ENCODE measurements at regions not wholly inside any gene's neighbourhood (a gene's known extent, or its start where the extent isn't known, plus 50 kb on each side); places are given as distances from the start of the nearest gene placed in this dataset.

DNA sequence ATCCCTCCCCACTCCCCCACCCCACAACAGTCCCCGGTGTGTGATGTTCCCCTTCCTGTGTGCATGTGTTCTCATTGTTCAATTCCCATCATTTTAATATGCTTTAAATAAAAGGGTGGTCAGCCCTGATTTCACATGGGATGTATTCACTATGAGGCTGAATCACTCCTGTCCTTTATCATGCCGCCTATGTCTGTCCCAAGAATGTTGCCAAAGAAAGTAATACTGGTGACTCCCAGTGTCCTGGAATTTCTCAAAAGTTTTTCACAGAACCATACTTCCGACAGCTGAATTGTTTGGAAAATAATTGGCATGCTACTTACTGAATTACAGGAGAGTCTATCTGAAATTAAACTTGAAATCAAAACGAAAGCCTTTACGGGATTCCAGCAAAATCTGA is 217.7 kb downstream of the HAO1 start:
- Histone ChIP-seq H3K4me3 (ENCODE audit: low read length) (no peak overlapping the region), H3K36me3 (ENCODE audit: control insufficient read depth, low read depth, low read length) (no peaks in the 10 kb centered on the region), H3K27ac (ENCODE audit: low read length) (no peak overlapping the region), H3K27me3 (ENCODE audit: control insufficient read depth, insufficient read depth, low read length) (no peaks in the 10 kb centered on the region), H3K9ac (ENCODE audit: low read length) (no peak overlapping the region), H3K9me3 (ENCODE audit: control insufficient read depth, low read depth, low read length) (no peaks in the 10 kb centered on the region), H3K4me1 (ENCODE audit: control insufficient read depth, low read depth, low read length) (no peaks in the 10 kb centered on the region)

DNA sequence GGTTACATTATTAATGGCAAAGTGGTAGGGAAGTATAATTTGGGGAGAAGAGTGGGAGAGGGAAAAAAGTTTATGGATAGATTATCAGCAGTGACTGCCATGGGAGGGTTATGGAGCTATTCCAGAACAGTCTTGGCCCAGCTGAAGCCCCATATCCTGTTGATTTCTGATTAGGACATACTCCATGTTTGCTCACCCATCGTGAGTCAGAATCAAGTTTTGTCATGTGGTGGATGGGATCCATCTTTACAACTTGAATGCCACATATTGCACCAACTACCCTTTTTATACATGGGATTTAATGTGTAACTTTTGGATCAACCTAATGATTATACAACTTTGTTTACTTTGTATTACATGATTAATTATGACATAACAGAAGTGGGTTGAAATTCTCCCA is 217.0 kb downstream of the HAO1 start:
- no peak overlapping the region for H3K4me3 ChIP-seq (ENCODE audit: low read length)
- H3K27me3 ChIP-seq (ENCODE audit: control insufficient read depth, insufficient read depth, low read length) = no peaks in the 10 kb centered on the region
- H3K9ac ChIP-seq (ENCODE audit: low read length) = no peak overlapping the region
- no peaks in the 10 kb centered on the region for H3K36me3 ChIP-seq (ENCODE audit: control insufficient read depth, low read depth, low read length)
- no peaks in the 10 kb centered on the region for H3K4me1 ChIP-seq (ENCODE audit: control insufficient read depth, low read depth, low read length)
- no peaks in the 10 kb centered on the region for H3K9me3 ChIP-seq (ENCODE audit: control insufficient read depth, low read depth, low read length)
- no peak overlapping the region for H3K27ac ChIP-seq (ENCODE audit: low read length)

DNA sequence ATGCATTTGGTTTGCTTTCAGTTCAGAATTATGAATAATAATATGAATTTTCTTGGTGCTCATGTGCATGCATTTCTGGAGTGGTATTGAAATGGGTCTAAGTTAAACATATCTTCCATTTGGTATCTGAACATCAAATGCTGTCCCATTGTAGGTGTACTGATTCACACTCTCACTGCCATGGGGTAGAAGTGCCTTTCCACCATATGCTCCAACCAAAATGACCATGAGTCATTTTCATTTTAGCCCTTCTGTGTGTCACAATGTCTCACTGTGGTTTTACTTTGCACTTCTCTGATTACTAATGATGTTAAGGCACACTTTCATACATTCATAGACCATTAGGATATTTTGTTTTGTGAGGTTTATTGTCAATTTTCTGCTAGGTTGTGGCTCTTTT is 211.9 kb downstream of the HAO1 start:
- H3K36me3 ChIP-seq (ENCODE audit: control insufficient read depth, low read depth, low read length) = no peaks in the 10 kb centered on the region
- H3K27ac ChIP-seq (ENCODE audit: low read length) = no peak overlapping the region
- no peaks in the 10 kb centered on the region for H3K9me3 ChIP-seq (ENCODE audit: control insufficient read depth, low read depth, low read length)
- no peaks in the 10 kb centered on the region for H3K4me1 ChIP-seq (ENCODE audit: control insufficient read depth, low read depth, low read length)
- H3K4me3 ChIP-seq (ENCODE audit: low read length) = no peak overlapping the region
- no peaks in the 10 kb centered on the region for H3K27me3 ChIP-seq (ENCODE audit: control insufficient read depth, insufficient read depth, low read length)
- no peak overlapping the region for H3K9ac ChIP-seq (ENCODE audit: low read length)

DNA sequence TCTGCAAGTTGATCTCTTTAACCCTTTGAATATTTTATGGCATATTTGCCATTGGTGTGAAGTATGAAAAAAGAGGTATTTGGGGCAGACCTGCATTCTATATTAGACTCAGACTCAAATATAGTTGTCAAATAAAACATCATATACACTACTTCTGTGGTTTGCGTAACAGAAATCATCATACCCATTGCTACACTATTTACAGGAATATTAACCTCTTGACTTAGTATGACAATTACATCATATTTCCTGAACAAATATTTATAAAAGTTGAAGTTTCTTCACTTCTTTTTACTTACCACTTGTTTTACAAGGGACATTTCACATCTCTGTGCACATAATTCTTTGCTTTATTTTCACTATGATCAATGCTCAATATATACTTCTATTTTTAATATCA is 206.0 kb downstream of the HAO1 start:
- Histone ChIP-seq H3K4me3 (ENCODE audit: low read length) (no peak overlapping the region), H3K4me1 (ENCODE audit: control insufficient read depth, low read depth, low read length) (no peaks in the 10 kb centered on the region), H3K36me3 (ENCODE audit: control insufficient read depth, low read depth, low read length) (no peaks in the 10 kb centered on the region), H3K9ac (ENCODE audit: low read length) (no peak overlapping the region), H3K27me3 (ENCODE audit: control insufficient read depth, insufficient read depth, low read length) (no peaks in the 10 kb centered on the region), H3K9me3 (ENCODE audit: control insufficient read depth, low read depth, low read length) (no peaks in the 10 kb centered on the region), H3K27ac (ENCODE audit: low read length) (no peak overlapping the region)

DNA sequence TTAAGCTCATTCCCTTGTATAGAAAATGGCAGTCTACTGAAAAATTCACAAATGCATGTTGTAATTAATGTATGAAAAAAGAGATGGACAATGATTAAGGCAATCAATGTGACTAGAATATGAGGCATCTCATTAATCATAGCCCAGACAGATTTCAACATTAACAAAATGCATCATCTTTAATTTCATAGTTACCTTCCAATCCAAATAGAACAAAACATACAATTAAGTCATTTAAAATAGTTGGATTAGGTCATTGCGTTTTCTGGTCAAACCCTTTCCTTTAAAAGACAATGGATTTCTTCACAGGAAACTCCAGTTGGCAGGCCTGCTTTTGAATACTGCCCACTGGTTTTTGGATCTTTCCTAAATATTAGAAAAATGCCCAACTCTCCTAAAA is 203.9 kb downstream of the HAO1 start:
- H3K36me3 ChIP-seq (ENCODE audit: control insufficient read depth, low read depth, low read length) = no peaks in the 10 kb centered on the region
- no peak overlapping the region for H3K4me3 ChIP-seq (ENCODE audit: low read length)
- no peaks in the 10 kb centered on the region for H3K27me3 ChIP-seq (ENCODE audit: control insufficient read depth, insufficient read depth, low read length)
- H3K4me1 ChIP-seq (ENCODE audit: control insufficient read depth, low read depth, low read length) = no peaks in the 10 kb centered on the region
- no peak overlapping the region for H3K27ac ChIP-seq (ENCODE audit: low read length)
- no peak overlapping the region for H3K9ac ChIP-seq (ENCODE audit: low read length)
- H3K9me3 ChIP-seq (ENCODE audit: control insufficient read depth, low read depth, low read length) = no peaks in the 10 kb centered on the region

DNA sequence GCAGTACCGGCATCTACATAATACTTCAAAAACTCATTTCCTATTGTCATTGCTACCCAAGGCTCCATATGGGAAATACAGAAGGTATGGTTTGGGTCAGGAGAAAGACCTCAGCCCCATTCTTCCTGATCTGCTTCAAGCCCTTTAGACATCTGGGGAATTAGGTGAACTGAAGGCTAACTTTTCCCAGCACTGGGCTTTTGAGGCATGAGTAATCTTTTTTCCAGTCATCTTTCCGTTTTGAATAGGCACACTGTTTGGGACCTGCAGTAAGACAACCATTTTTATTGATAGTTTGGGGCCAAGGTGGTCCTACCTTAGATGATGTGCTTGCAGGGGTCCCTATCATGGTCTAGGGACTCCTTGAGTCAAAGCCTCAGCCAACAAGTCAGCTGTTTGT is 198.4 kb downstream of the HAO1 start:
- Histone ChIP-seq H3K9me3 (ENCODE audit: control insufficient read depth, low read depth, low read length) (no peaks in the 10 kb centered on the region), H3K36me3 (ENCODE audit: control insufficient read depth, low read depth, low read length) (no peaks in the 10 kb centered on the region), H3K9ac (ENCODE audit: low read length) (no peak overlapping the region), H3K27me3 (ENCODE audit: control insufficient read depth, insufficient read depth, low read length) (no peaks in the 10 kb centered on the region), H3K4me1 (ENCODE audit: control insufficient read depth, low read depth, low read length) (no peaks in the 10 kb centered on the region), H3K4me3 (ENCODE audit: low read length) (no peak overlapping the region), H3K27ac (ENCODE audit: low read length) (no peak overlapping the region)

DNA sequence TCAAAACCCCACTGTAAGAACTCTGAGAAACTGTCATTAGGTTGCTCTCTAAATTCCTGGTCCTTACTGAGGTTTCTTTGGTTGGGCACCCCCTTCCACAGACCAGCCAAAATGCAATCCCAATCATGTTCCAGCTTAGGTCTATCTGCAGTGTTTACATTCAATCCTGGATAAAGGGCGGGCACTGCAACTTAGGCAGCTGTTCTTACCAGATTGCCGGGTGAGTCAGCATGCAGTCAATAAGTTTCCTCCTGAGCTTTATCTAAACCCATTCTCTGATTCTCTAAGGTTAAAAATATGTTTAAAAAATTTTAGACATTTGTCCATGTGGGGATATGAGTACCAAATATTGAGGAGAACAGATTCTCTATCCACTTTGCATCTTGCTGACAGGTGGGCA is 197.8 kb downstream of the HAO1 start:
- no peak overlapping the region for H3K4me3 ChIP-seq (ENCODE audit: low read length)
- H3K27ac ChIP-seq (ENCODE audit: low read length) = no peak overlapping the region
- H3K9ac ChIP-seq (ENCODE audit: low read length) = no peak overlapping the region
- no peaks in the 10 kb centered on the region for H3K4me1 ChIP-seq (ENCODE audit: control insufficient read depth, low read depth, low read length)
- no peaks in the 10 kb centered on the region for H3K36me3 ChIP-seq (ENCODE audit: control insufficient read depth, low read depth, low read length)
- no peaks in the 10 kb centered on the region for H3K27me3 ChIP-seq (ENCODE audit: control insufficient read depth, insufficient read depth, low read length)
- no peaks in the 10 kb centered on the region for H3K9me3 ChIP-seq (ENCODE audit: control insufficient read depth, low read depth, low read length)

DNA sequence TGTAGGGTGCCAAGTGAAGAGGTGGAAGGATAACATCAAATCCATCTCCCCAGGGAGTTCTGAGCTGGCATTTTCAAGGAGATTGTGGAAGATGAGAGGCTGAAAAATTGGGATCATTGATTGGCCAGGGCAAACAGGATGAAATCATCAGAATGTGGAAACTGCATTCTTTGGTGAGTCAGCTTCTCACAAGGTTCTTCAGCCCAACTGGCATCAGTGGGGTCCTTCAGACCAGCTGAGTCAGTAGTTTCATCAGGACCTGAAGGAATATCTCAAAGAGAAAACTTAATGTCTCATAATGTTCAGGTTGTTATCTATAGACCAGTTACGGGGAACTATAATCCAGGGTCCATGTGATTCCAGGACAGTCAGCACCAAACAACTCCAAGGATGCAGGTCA is 195.8 kb downstream of the HAO1 start:
- Histone ChIP-seq H3K4me1 (ENCODE audit: control insufficient read depth, low read depth, low read length) (no peaks in the 10 kb centered on the region), H3K9ac (ENCODE audit: low read length) (no peak overlapping the region), H3K27ac (ENCODE audit: low read length) (no peak overlapping the region), H3K27me3 (ENCODE audit: control insufficient read depth, insufficient read depth, low read length) (no peaks in the 10 kb centered on the region), H3K4me3 (ENCODE audit: low read length) (no peak overlapping the region), H3K9me3 (ENCODE audit: control insufficient read depth, low read depth, low read length) (no peaks in the 10 kb centered on the region), H3K36me3 (ENCODE audit: control insufficient read depth, low read depth, low read length) (no peaks in the 10 kb centered on the region)

DNA sequence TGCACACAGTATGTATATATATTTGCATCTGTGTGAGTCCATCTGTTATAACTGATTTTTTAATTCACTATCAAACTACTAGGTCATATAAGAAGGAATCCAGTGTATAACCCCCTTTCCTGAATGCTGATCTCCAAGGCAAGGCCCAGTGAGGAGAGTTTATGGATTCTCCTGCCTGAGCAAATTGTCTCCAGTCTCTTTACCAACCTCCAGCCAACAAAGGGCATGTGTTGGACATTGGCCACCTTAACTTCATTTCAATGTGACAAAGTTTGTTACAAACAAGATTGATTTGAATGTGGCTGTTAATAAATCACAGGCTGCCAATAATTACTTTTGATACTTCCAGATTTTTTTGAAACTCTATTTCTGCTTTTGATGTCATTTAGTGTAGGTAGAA is 191.6 kb downstream of the HAO1 start:
- Histone ChIP-seq H3K4me3 (ENCODE audit: low read length) (no peak overlapping the region), H3K36me3 (ENCODE audit: control insufficient read depth, low read depth, low read length) (no peaks in the 10 kb centered on the region), H3K9me3 (ENCODE audit: control insufficient read depth, low read depth, low read length) (no peaks in the 10 kb centered on the region), H3K4me1 (ENCODE audit: control insufficient read depth, low read depth, low read length) (no peaks in the 10 kb centered on the region), H3K27me3 (ENCODE audit: control insufficient read depth, insufficient read depth, low read length) (no peaks in the 10 kb centered on the region), H3K9ac (ENCODE audit: low read length) (no peak overlapping the region), H3K27ac (ENCODE audit: low read length) (no peak overlapping the region)

DNA sequence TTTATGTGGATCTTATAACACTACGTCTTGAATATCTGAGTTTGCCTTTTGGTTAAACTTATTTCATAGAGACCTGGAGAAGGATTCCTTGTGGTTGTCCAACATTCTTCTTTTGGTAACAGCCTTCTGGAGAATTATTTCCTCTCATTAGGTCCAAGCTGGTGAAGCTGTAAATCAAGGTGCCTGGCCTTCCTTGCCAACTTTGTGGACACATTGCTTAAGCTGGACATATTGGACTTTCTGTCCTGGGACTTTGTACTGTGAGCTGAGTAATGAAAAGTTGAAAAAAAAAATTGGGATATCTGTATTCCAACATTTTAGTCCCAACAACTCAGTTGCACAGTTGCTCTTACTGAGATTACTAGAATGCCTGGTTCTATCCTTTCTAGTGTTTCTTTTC is 186.2 kb downstream of the HAO1 start:
- H3K27me3 ChIP-seq (ENCODE audit: control insufficient read depth, insufficient read depth, low read length) = no peaks in the 10 kb centered on the region
- no peaks in the 10 kb centered on the region for H3K9me3 ChIP-seq (ENCODE audit: control insufficient read depth, low read depth, low read length)
- no peaks in the 10 kb centered on the region for H3K4me1 ChIP-seq (ENCODE audit: control insufficient read depth, low read depth, low read length)
- H3K4me3 ChIP-seq (ENCODE audit: low read length) = no peak overlapping the region
- no peaks in the 10 kb centered on the region for H3K36me3 ChIP-seq (ENCODE audit: control insufficient read depth, low read depth, low read length)
- H3K9ac ChIP-seq (ENCODE audit: low read length) = no peak overlapping the region
- no peak overlapping the region for H3K27ac ChIP-seq (ENCODE audit: low read length)

DNA sequence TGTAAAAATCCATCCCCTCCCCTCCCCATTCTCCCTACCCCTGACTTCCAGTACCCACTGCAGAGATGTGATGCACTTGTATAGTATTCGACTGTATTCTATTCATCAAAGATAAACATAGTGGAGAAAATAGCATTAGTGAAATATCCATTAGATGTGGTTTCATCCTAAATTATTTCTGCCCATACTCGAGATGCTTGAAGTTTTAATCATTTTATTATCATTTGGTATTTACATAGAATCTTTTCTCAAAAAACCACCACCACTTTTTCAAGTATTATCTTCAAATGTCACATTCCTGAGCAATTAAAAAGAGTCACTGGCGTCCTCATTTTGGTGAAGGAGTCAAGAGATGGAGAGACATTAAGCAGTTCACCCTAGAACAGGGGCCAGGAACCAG is 181.9 kb downstream of the HAO1 start:
- H3K4me1 ChIP-seq (ENCODE audit: control insufficient read depth, low read depth, low read length) = no peaks in the 10 kb centered on the region
- no peaks in the 10 kb centered on the region for H3K27me3 ChIP-seq (ENCODE audit: control insufficient read depth, insufficient read depth, low read length)
- no peaks in the 10 kb centered on the region for H3K36me3 ChIP-seq (ENCODE audit: control insufficient read depth, low read depth, low read length)
- H3K27ac ChIP-seq (ENCODE audit: low read length) = no peak overlapping the region
- H3K9me3 ChIP-seq (ENCODE audit: control insufficient read depth, low read depth, low read length) = no peaks in the 10 kb centered on the region
- H3K9ac ChIP-seq (ENCODE audit: low read length) = no peak overlapping the region
- H3K4me3 ChIP-seq (ENCODE audit: low read length) = no peak overlapping the region

DNA sequence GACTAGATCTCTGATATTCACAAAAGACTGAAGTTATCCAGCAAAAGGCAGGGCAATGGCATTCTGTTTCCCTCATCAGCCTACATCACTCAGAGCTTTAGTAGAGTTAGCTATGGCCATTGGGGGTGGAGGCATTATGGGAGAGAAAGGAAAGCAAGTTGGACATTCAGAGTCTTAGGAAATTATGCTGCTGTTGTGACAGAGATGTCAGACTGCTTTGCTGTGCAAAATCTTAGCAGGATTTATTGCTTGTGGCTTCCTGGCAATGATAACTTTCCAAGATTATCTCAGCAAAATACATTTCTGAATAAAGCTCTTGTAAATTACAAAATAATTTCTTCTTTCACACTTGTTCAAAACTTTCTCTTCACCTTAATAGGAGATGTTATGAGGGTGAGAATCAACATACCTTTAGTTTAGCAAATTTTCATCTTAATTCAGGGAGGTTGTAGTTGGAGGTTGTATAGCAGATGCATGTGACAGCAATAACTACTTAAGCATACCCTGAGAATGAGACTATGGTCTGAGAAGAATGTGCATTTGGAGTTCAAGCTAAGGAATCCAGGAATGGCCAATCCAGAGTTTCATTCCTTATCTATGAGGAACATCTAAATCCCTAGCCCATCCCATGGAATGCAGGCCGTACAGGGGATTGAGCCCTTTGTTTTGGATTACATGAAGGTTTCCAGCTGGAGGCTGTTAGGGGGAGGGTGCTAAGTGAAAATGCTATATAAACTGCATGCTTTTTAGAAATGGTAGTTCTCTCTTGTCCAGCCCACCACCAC is 179.8 kb downstream of the HAO1 start:
- no peaks in the 10 kb centered on the region for H3K36me3 ChIP-seq (ENCODE audit: control insufficient read depth, low read depth, low read length)
- H3K4me1 ChIP-seq (ENCODE audit: control insufficient read depth, low read depth, low read length) = no peaks in the 10 kb centered on the region
- H3K27ac ChIP-seq (ENCODE audit: low read length) = no peak overlapping the region
- no peak overlapping the region for H3K9ac ChIP-seq (ENCODE audit: low read length)
- no peak overlapping the region for H3K4me3 ChIP-seq (ENCODE audit: low read length)
- H3K9me3 ChIP-seq (ENCODE audit: control insufficient read depth, low read depth, low read length) = no peaks in the 10 kb centered on the region
- H3K27me3 ChIP-seq (ENCODE audit: control insufficient read depth, insufficient read depth, low read length) = no peaks in the 10 kb centered on the region

All from iPS-18a (cell line).